Parathyroid adenoma (tissue), 2 donors: ENCODE measurements at regions not wholly inside any gene's neighbourhood (a gene's known extent, or its start where the extent isn't known, plus 50 kb on each side); places are given as distances from the start of the nearest gene placed in this dataset.

Experiments
- H2AFZ ChIP-seq: fragments of 300-600 bp; sonication (generic); one replicate; pipeline ENCODE4 v1.7.0; 2017; ENCODE audit warnings: antibody characterized with exemption, mild to moderate bottlenecking
- H3K27ac ChIP-seq: fragments of 300-600 bp; sonication (generic); one replicate; pipeline ENCODE4 v1.7.0; 2017
- H3K27me3 ChIP-seq: fragments of 300-600 bp; sonication (generic); one replicate; pipeline ENCODE4 v1.7.0; 2017; ENCODE audit warnings: low read length; ENCODE audit not compliant: control insufficient read depth, insufficient read depth
- H3K36me3 ChIP-seq: fragments of 300-600 bp; sonication (generic); one replicate; pipeline ENCODE4 v1.7.0; 2017; ENCODE audit warnings: low read length; ENCODE audit not compliant: control insufficient read depth, insufficient read depth
- H3K4me1 ChIP-seq: fragments of 300-600 bp; sonication (generic); one replicate; pipeline ENCODE4 v1.7.0; 2017; ENCODE audit warnings: control low read depth
- H3K4me2 ChIP-seq: fragments of 300-600 bp; sonication (generic); one replicate; pipeline ENCODE4 v1.7.0; 2017; ENCODE audit warnings: low read length
- H3K4me3 ChIP-seq: fragments of 300-600 bp; sonication (generic); one replicate; pipeline ENCODE4 v1.7.0; 2017; ENCODE audit warnings: low read depth, low read length
- H3K79me2 ChIP-seq: fragments of 300-600 bp; sonication (generic); one replicate; pipeline ENCODE4 v1.7.0; 2017; ENCODE audit warnings: control low read depth
- H3K9ac ChIP-seq: fragments of 300-600 bp; sonication (generic); one replicate; pipeline ENCODE4 v1.7.0; 2017; ENCODE audit warnings: mild to moderate bottlenecking
- H3K9me3 ChIP-seq: fragments of 300-600 bp; sonication (generic); one replicate; pipeline ENCODE4 v1.7.0; 2017; ENCODE audit warnings: low read length; ENCODE audit not compliant: control insufficient read depth
- CTCF ChIP-seq: fragments of 300-600 bp; sonication (generic); IDR thresholded peaks from one replicate; pipeline ENCODE4 v1.7.0; 2017; ENCODE audit warnings: antibody characterized with exemption, mild to moderate bottlenecking
- donor health status: primary hyperparathyroidism.

- Histone ChIP-seq H3K4me1 (no peaks in the 10 kb centered on the region), H3K4me2 (no peak overlapping the region), H3K9ac (no peak overlapping the region), H3K9me3 (no peaks in the 10 kb centered on the region), H3K79me2 (no peaks in the 10 kb centered on the region), H3K27ac (no peak overlapping the region), H2AFZ (no peak overlapping the region), H3K27me3 (no peaks in the 10 kb centered on the region), H3K4me3 (no peak overlapping the region), H3K36me3 (no peaks in the 10 kb centered on the region)
- TF ChIP-seq CTCF = no peak
These were observed 414.3 kb downstream of the ADRA2A start for GRCh38 chr10:111491154-111491553.

GRCh38 chr10:111493024-111493625, 416.3 kb downstream of the ADRA2A start:
- H3K4me2 ChIP-seq = no peak overlapping the region
- H3K27me3 ChIP-seq = no peaks in the 10 kb centered on the region
- no peaks in the 10 kb centered on the region for H3K4me1 ChIP-seq
- no peak for TF ChIP-seq CTCF
- H2AFZ ChIP-seq = no peak overlapping the region
- no peak overlapping the region for H3K9ac ChIP-seq
- no peaks in the 10 kb centered on the region for H3K79me2 ChIP-seq
- H3K36me3 ChIP-seq = no peaks in the 10 kb centered on the region
- no peak overlapping the region for H3K27ac ChIP-seq
- no peaks in the 10 kb centered on the region for H3K9me3 ChIP-seq
- H3K4me3 ChIP-seq = no peak overlapping the region

GRCh38 chr10:111498560-111498959, 421.7 kb downstream of the ADRA2A start:
- H3K4me3 ChIP-seq = no peak overlapping the region
- H3K36me3 ChIP-seq = no peaks in the 10 kb centered on the region
- no peak for TF ChIP-seq CTCF
- H3K9me3 ChIP-seq = no peaks in the 10 kb centered on the region
- no peaks in the 10 kb centered on the region for H3K79me2 ChIP-seq
- no peaks in the 10 kb centered on the region for H3K4me1 ChIP-seq
- no peak overlapping the region for H3K27ac ChIP-seq
- H3K27me3 ChIP-seq = no peaks in the 10 kb centered on the region
- no peak overlapping the region for H3K9ac ChIP-seq
- H3K4me2 ChIP-seq = no peak overlapping the region
- H2AFZ ChIP-seq = no peak overlapping the region

- TF ChIP-seq CTCF = no peak
- Histone ChIP-seq H2AFZ (no peak overlapping the region), H3K27ac (no peak overlapping the region), H3K9me3 (no peaks in the 10 kb centered on the region), H3K9ac (no peak overlapping the region), H3K36me3 (no peaks in the 10 kb centered on the region), H3K4me3 (no peak overlapping the region), H3K4me1 (no peaks in the 10 kb centered on the region), H3K4me2 (no peak overlapping the region), H3K79me2 (no peaks in the 10 kb centered on the region), H3K27me3 (no peaks in the 10 kb centered on the region)
These were observed 427.5 kb downstream of the ADRA2A start for GRCh38 chr10:111504376-111504775.
